Osteocyte (in vitro differentiated cells): ENCODE measurements at regions not wholly inside any gene's neighbourhood (a gene's known extent, or its start where the extent isn't known, plus 50 kb on each side); places are given as distances from the start of the nearest gene placed in this dataset.

ENCODE experiments used
- DNase-seq: peaks from one replicate; pipeline ENCODE4 v3.0.0; 2021; ENCODE audit warnings: mixed read lengths; ENCODE audit not compliant: unreplicated experiment; ENCODE audit errors: extremely low spot score
- H3K27ac Mint-ChIP-seq: one replicate; pipeline ENCODE4 v1.8.0; 2021; ENCODE audit warnings: mild to moderate bottlenecking, mixed read lengths; ENCODE audit not compliant: unreplicated experiment
- H3K27me3 Mint-ChIP-seq: one replicate; pipeline ENCODE4 v1.8.0; 2021; ENCODE audit warnings: mixed read lengths; ENCODE audit not compliant: unreplicated experiment
- H3K36me3 Mint-ChIP-seq: one replicate; pipeline ENCODE4 v1.8.0; 2021; ENCODE audit warnings: mixed read lengths; ENCODE audit not compliant: unreplicated experiment
- H3K4me1 Mint-ChIP-seq: one replicate; pipeline ENCODE4 v1.8.0; 2021; ENCODE audit warnings: mixed read lengths; ENCODE audit not compliant: unreplicated experiment
- H3K4me3 Mint-ChIP-seq: one replicate; pipeline ENCODE4 v1.8.0; 2021; ENCODE audit warnings: mild to moderate bottlenecking, moderate library complexity, mixed read lengths; ENCODE audit not compliant: unreplicated experiment
- H3K9me3 Mint-ChIP-seq: one replicate; pipeline ENCODE4 v1.8.0; 2021; ENCODE audit warnings: mixed read lengths; ENCODE audit not compliant: unreplicated experiment
- CTCF ChIP-seq: fragments of 200-600 bp; sonication (generic); IDR thresholded peaks from 2 replicates; pipeline ENCODE4 v1.5.0; 2021; ENCODE audit warnings: antibody characterized with exemption, mild to moderate bottlenecking, moderate library complexity

- no peak overlapping the region for H3K4me3 Mint-ChIP-seq
- DNase-seq = no peak
- no peaks in the 10 kb centered on the region for H3K27me3 Mint-ChIP-seq
- no peak overlapping the region for H3K27ac Mint-ChIP-seq
- H3K9me3 Mint-ChIP-seq = peaks cover 7% of the 10 kb centered on the region
- no peak for TF ChIP-seq CTCF
- no peaks in the 10 kb centered on the region for H3K4me1 Mint-ChIP-seq
- no peaks in the 10 kb centered on the region for H3K36me3 Mint-ChIP-seq
These were observed 542.7 kb upstream of the RAB6C start for GRCh38 chr2:129436809-129437208.

GRCh38 chr2:129437725-129438124 is 541.7 kb upstream of the RAB6C start:
- Mint-ChIP-seq H3K4me1 (no peaks in the 10 kb centered on the region), H3K36me3 (no peaks in the 10 kb centered on the region), H3K27me3 (no peaks in the 10 kb centered on the region), H3K27ac (no peak overlapping the region), H3K9me3 (peaks cover 6% of the 10 kb centered on the region), H3K4me3 (no peak overlapping the region)
- TF ChIP-seq CTCF = no peak
- DNase-seq = no peak

- H3K4me1 Mint-ChIP-seq = no peaks in the 10 kb centered on the region
- H3K36me3 Mint-ChIP-seq = no peaks in the 10 kb centered on the region
- DNase-seq = no peak
- H3K27me3 Mint-ChIP-seq = no peaks in the 10 kb centered on the region
- no peak overlapping the region for H3K27ac Mint-ChIP-seq
- H3K4me3 Mint-ChIP-seq = no peak overlapping the region
- no peak for TF ChIP-seq CTCF
- peaks cover 4% of the 10 kb centered on the region for H3K9me3 Mint-ChIP-seq
These were observed 540.9 kb upstream of the RAB6C start for GRCh38 chr2:129438501-129439057.

GRCh38 chr2:129439406-129440302 is 539.8 kb upstream of the RAB6C start:
- Mint-ChIP-seq H3K27me3 (peaks cover under 1% of the 10 kb centered on the region), H3K4me3 (no peak overlapping the region), H3K36me3 (no peaks in the 10 kb centered on the region), H3K9me3 (peaks cover 6% of the 10 kb centered on the region), H3K27ac (no peak overlapping the region), H3K4me1 (no peaks in the 10 kb centered on the region)
- DNase-seq = no peak
- no peak for TF ChIP-seq CTCF

GRCh38 chr2:129441610-129442009 is 537.9 kb upstream of the RAB6C start:
- H3K9me3 Mint-ChIP-seq = peaks cover 9% of the 10 kb centered on the region
- H3K36me3 Mint-ChIP-seq = no peaks in the 10 kb centered on the region
- no peak overlapping the region for H3K4me3 Mint-ChIP-seq
- peaks cover 2% of the 10 kb centered on the region for H3K27me3 Mint-ChIP-seq
- no peak for TF ChIP-seq CTCF
- H3K4me1 Mint-ChIP-seq = no peaks in the 10 kb centered on the region
- H3K27ac Mint-ChIP-seq = no peak overlapping the region
- no peak for DNase-seq
